GM21360 (cell line): ENCODE measurements at regions not wholly inside any gene's neighbourhood (a gene's known extent, or its start where the extent isn't known, plus 50 kb on each side); places are given as distances from the start of the nearest gene placed in this dataset.
"Not testable (repeated sequence)": the region's sequence is repeated elsewhere in the genome, so short reads cannot be mapped to it uniquely, and the experiment has no call there.

Experiments used
- ATAC-seq: cut with Tn5 transposase; IDR thresholded peaks from one replicate; pipeline ENCODE4 v1.9.1; 2021; ENCODE audit warnings: mild to moderate bottlenecking, moderate library complexity; ENCODE audit not compliant: unreplicated experiment

GRCh38 chr2:47690706-47691325, 92.1 kb upstream of the MSH6 start:
- ATAC-seq, result not testable (repeated sequence)

- no peak for ATAC-seq
Measured at GRCh38 chr2:47690132-47690531, 92.8 kb upstream of the MSH6 start.

- ATAC-seq, result not testable (repeated sequence)
Measured at GRCh38 chr2:47689118-47689517, 93.8 kb upstream of the MSH6 start.

- ATAC-seq, result no peak
Measured at GRCh38 chr2:47688561-47688960, 94.4 kb upstream of the MSH6 start.

GRCh38 chr2:47687856-47688255, 95.1 kb upstream of the MSH6 start:
- no peak for ATAC-seq

- no peak for ATAC-seq
Measured at GRCh38 chr2:47686018-47686417, 96.9 kb upstream of the MSH6 start.

- no peak for ATAC-seq
Measured at GRCh38 chr2:47682216-47682749, 100.7 kb upstream of the MSH6 start.

GRCh38 chr2:47676261-47676926, 105.6 kb upstream of the KCNK12 start:
- ATAC-seq, result no peak

- ATAC-seq, result no peak
Measured at GRCh38 chr2:47675196-47675825, 104.5 kb upstream of the KCNK12 start.

GRCh38 chr2:47666332-47666731, 95.5 kb upstream of the KCNK12 start:
- no peak for ATAC-seq

GRCh38 chr2:47664817-47665216, 94.0 kb upstream of the KCNK12 start:
- no peak for ATAC-seq

- no peak for ATAC-seq
Measured at GRCh38 chr2:47662552-47662951, 91.8 kb upstream of the KCNK12 start.

GRCh38 chr2:47661310-47661709, 90.5 kb upstream of the KCNK12 start:
- ATAC-seq, result no peak

GRCh38 chr2:47660168-47660567, 89.4 kb upstream of the KCNK12 start:
- no peak for ATAC-seq

GRCh38 chr2:47658646-47659320, 88.0 kb upstream of the KCNK12 start:
- ATAC-seq, result no peak

- ATAC-seq, result no peak
Measured at GRCh38 chr2:47657886-47658489, 87.2 kb upstream of the KCNK12 start.

GRCh38 chr2:47656715-47657600, 86.2 kb upstream of the KCNK12 start:
- no peak for ATAC-seq

GRCh38 chr2:47655563-47655880, 84.7 kb upstream of the KCNK12 start:
- no peak for ATAC-seq

- peak; percentile 75 for ATAC-seq
Measured at GRCh38 chr2:47654790-47655562, 84.2 kb upstream of the KCNK12 start.
